Neural cell (in vitro differentiated cells): ENCODE measurements at regions not wholly inside any gene's neighbourhood (a gene's known extent, or its start where the extent isn't known, plus 50 kb on each side); places are given as distances from the start of the nearest gene placed in this dataset.

Experiments used
- H2AFZ ChIP-seq: fragments of 200-600, 300-800 bp; sonication (generic), shearing (Covaris generic); 2 replicates; pipeline ENCODE4 v1.6.0; 2014; ENCODE audit warnings: low read depth, mild to moderate bottlenecking, antibody characterized with exemption, low read length, moderate library complexity
- H3F3A ChIP-seq: fragments of 200-600 bp; shearing (Covaris generic); 2 replicates; pipeline ENCODE4 v1.6.1; 2016; ENCODE audit warnings: mild to moderate bottlenecking, moderate library complexity, mixed read lengths, antibody characterized with exemption, low read length; ENCODE audit not compliant: insufficient read depth, poor library complexity, severe bottlenecking
- H3K27ac ChIP-seq: fragments of 200-600, 300-800 bp; sonication (generic), shearing (Covaris generic); 2 replicates; pipeline ENCODE4 v1.5.1; 2014; ENCODE audit warnings: mild to moderate bottlenecking, low read length, moderate library complexity
- H3K27me3 ChIP-seq: fragments of 300-800, 200-600 bp; sonication (generic), shearing (Covaris generic); 2 replicates; pipeline ENCODE4 v1.6.0; 2014; ENCODE audit warnings: mild to moderate bottlenecking, low read depth, low read length, moderate library complexity; ENCODE audit not compliant: insufficient read depth
- H3K36me3 ChIP-seq: fragments of 300-800, 200-600 bp; sonication (generic), shearing (Covaris generic); 2 replicates; pipeline ENCODE4 v1.5.1; 2014; ENCODE audit warnings: mild to moderate bottlenecking, antibody characterized with exemption, low read length, moderate library complexity; ENCODE audit not compliant: insufficient read depth
- H3K4me2 ChIP-seq: fragments of 300-800, 200-600 bp; sonication (generic), shearing (Covaris generic); 2 replicates; pipeline ENCODE4 v1.6.0; 2014; ENCODE audit warnings: mild to moderate bottlenecking, low read length
- H3K4me3 ChIP-seq: fragments of 300-800, 200-600 bp; sonication (generic), shearing (Covaris generic); 2 replicates; pipeline ENCODE4 v1.5.1; 2014; ENCODE audit warnings: mild to moderate bottlenecking, low read length, moderate library complexity
- H3K79me2 ChIP-seq: fragments of 200-600 bp; shearing (Covaris generic); replicated peaks from 2 replicates; pipeline ENCODE4 v1.6.0; 2014; ENCODE audit warnings: mild to moderate bottlenecking, low read length, moderate library complexity; ENCODE audit not compliant: insufficient read depth
- H3K9ac ChIP-seq: fragments of 300-800, 200-600 bp; sonication (generic), shearing (Covaris generic); 2 replicates; pipeline ENCODE4 v1.6.1; 2016; ENCODE audit warnings: mild to moderate bottlenecking, low read length, mixed read lengths
- H3K9me2 ChIP-seq: fragments of 200-600 bp; shearing (Covaris generic); 2 replicates; pipeline ENCODE4 v1.6.1; 2016; ENCODE audit warnings: mild to moderate bottlenecking, low read length, mixed read lengths; ENCODE audit not compliant: insufficient read depth
- H3K9me3 ChIP-seq: fragments of 200-600, 300-800 bp; sonication (generic), shearing (Covaris generic); 2 replicates; pipeline ENCODE4 v1.6.1; 2016; ENCODE audit warnings: mild to moderate bottlenecking, mixed run types, low read length, moderate library complexity, mixed read lengths
- H4K20me1 ChIP-seq: fragments of 200-600 bp; shearing (Covaris generic); 2 replicates; pipeline ENCODE4 v1.6.1; 2016; ENCODE audit warnings: mild to moderate bottlenecking, mixed run types; ENCODE audit not compliant: insufficient read depth
- EZH2 ChIP-seq: fragments of 200-600, 300-800 bp; shearing (Covaris generic), sonication (generic); IDR thresholded peaks from 2 replicates; pipeline ENCODE4 v1.6.1; 2014; ENCODE audit warnings: antibody characterized with exemption, low read length, borderline replicate concordance, mild to moderate bottlenecking; ENCODE audit not compliant: insufficient read depth, poor library complexity, severe bottlenecking
- MXI1 ChIP-seq: fragments of 450-650 bp; conservative IDR thresholded peaks from 2 replicates; pipeline ENCODE4 v1.6.1; 2014; ENCODE audit warnings: antibody characterized with exemption, mild to moderate bottlenecking; ENCODE audit not compliant: poor library complexity, severe bottlenecking
- POLR2AphosphoS5 ChIP-seq: IDR thresholded peaks from 2 replicates; pipeline ENCODE4 v1.6.1; 2012
- RAD21 ChIP-seq: fragments of 450-650 bp; conservative IDR thresholded peaks from 2 replicates; pipeline ENCODE4 v1.6.1; 2014; ENCODE audit warnings: antibody characterized with exemption, mild to moderate bottlenecking, moderate library complexity
- SMC3 ChIP-seq: fragments of 450-650 bp; conservative IDR thresholded peaks from 2 replicates; pipeline ENCODE4 v1.6.1; 2014; ENCODE audit warnings: antibody characterized with exemption, mild to moderate bottlenecking, moderate library complexity; ENCODE audit not compliant: poor library complexity
- TAF1 ChIP-seq: IDR thresholded peaks from 2 replicates; pipeline ENCODE4 v1.6.1; 2012; ENCODE audit warnings: low read depth
- TF ChIP-seq, protein P1 (sequence below): IDR thresholded peaks from 2 replicates; pipeline ENCODE4 v1.6.1; 2012; ENCODE audit warnings: borderline replicate concordance

DNA sequence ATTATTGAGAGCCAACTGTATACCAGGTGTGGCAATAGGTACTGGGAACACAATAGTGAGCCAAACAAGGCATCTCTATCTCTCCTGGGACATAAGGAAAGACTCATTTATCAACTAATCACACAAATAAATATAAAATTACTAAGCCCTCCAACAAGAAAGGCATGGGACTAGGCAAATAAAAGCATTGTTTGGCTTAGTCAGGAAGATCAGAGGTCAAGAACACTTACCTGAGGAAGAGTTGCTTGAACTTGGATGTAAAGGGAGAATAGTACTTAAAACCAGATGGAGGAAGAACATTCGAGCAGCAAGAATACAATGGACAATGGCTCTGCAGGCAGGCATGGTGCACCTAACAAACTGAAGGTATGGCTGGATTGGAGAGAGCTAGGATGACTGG is 300.7 kb downstream of the WDR72 start:
- no peaks in the 10 kb centered on the region for H3K27me3 ChIP-seq
- no peaks in the 10 kb centered on the region for H3F3A ChIP-seq
- H3K4me2 ChIP-seq: no peak overlapping the region
- no peak overlapping the region for H3K27ac ChIP-seq
- TF ChIP-seq, protein P1, sequence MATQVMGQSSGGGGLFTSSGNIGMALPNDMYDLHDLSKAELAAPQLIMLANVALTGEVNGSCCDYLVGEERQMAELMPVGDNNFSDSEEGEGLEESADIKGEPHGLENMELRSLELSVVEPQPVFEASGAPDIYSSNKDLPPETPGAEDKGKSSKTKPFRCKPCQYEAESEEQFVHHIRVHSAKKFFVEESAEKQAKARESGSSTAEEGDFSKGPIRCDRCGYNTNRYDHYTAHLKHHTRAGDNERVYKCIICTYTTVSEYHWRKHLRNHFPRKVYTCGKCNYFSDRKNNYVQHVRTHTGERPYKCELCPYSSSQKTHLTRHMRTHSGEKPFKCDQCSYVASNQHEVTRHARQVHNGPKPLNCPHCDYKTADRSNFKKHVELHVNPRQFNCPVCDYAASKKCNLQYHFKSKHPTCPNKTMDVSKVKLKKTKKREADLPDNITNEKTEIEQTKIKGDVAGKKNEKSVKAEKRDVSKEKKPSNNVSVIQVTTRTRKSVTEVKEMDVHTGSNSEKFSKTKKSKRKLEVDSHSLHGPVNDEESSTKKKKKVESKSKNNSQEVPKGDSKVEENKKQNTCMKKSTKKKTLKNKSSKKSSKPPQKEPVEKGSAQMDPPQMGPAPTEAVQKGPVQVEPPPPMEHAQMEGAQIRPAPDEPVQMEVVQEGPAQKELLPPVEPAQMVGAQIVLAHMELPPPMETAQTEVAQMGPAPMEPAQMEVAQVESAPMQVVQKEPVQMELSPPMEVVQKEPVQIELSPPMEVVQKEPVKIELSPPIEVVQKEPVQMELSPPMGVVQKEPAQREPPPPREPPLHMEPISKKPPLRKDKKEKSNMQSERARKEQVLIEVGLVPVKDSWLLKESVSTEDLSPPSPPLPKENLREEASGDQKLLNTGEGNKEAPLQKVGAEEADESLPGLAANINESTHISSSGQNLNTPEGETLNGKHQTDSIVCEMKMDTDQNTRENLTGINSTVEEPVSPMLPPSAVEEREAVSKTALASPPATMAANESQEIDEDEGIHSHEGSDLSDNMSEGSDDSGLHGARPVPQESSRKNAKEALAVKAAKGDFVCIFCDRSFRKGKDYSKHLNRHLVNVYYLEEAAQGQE: no peak
- TF ChIP-seq SMC3: no peak
- H3K79me2 ChIP-seq: no peaks in the 10 kb centered on the region
- no peak overlapping the region for H2AFZ ChIP-seq
- no peaks in the 10 kb centered on the region for H4K20me1 ChIP-seq
- H3K9me2 ChIP-seq: no peaks in the 10 kb centered on the region
- H3K36me3 ChIP-seq: no peaks in the 10 kb centered on the region
- no peak overlapping the region for H3K9ac ChIP-seq
- no peak overlapping the region for H3K4me3 ChIP-seq
- H3K9me3 ChIP-seq: peaks cover 3% of the 10 kb centered on the region

DNA sequence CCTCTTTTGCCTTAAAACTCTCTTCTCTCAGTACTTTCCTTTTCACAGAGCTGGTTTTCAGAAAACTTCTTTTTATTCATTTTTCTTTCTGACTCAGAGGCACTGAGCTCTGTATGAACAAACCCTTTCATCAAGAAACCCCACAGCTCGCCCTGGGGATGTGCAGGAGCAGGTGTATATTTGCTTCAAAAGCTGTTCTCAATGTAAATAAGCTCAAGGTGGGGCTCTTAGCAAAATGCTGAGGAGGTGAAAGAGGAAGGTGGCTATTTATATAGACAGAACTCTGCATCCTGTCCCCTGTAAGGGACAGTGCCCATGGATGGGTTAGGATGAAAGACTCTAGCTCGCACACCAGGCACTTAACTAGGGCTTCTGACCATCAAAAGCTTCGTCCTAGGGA is 302.0 kb downstream of the WDR72 start:
- no peak overlapping the region for H3K9ac ChIP-seq
- H3K27me3 ChIP-seq: no peaks in the 10 kb centered on the region
- no peak overlapping the region for H3K4me3 ChIP-seq
- no peak overlapping the region for H3K27ac ChIP-seq
- H3K9me3 ChIP-seq: peaks cover 3% of the 10 kb centered on the region
- TF ChIP-seq SMC3: no peak
- TF ChIP-seq TAF1: no peak
- TF ChIP-seq, protein P1: no peak
- TF ChIP-seq EZH2: no peak
- TF ChIP-seq RAD21: no peak
- TF ChIP-seq POLR2AphosphoS5: no peak
- TF ChIP-seq MXI1: no peak
- H3K36me3 ChIP-seq: no peaks in the 10 kb centered on the region
- no peaks in the 10 kb centered on the region for H3F3A ChIP-seq
- no peak overlapping the region for H3K4me2 ChIP-seq
- H3K9me2 ChIP-seq: no peaks in the 10 kb centered on the region
- no peaks in the 10 kb centered on the region for H3K79me2 ChIP-seq
- H2AFZ ChIP-seq: no peak overlapping the region
- no peaks in the 10 kb centered on the region for H4K20me1 ChIP-seq
